ENCODE measurements at regions not wholly inside any gene's neighbourhood (a gene's known extent, or its start where the extent isn't known, plus 50 kb on each side); places are given as distances from the start of the nearest gene placed in this dataset.
"Not testable (repeated sequence)": the region's sequence is repeated elsewhere in the genome, so short reads cannot be mapped to it uniquely, and the experiment has no call there.

- Histone ChIP-seq H3K36me3 (ENCODE audit: control insufficient read depth, insufficient read depth, low read length) (no peaks in the 10 kb centered on the region), H3K4me3 (ENCODE audit: insufficient read depth, low read depth, low read length) (no peak overlapping the region), H3K4me1 (ENCODE audit: control insufficient read depth, insufficient read depth, low read length) (no peaks in the 10 kb centered on the region), H3K27me3 (ENCODE audit: control insufficient read depth, insufficient read depth, low read length, poor library complexity, severe bottlenecking) (no peaks in the 10 kb centered on the region), H3K9me3 (ENCODE audit: control insufficient read depth, low read length) (no peaks in the 10 kb centered on the region), H3K27ac (ENCODE audit: insufficient read depth, low read depth, low read length, poor library complexity, severe bottlenecking) (no peak overlapping the region)
- WGBS, 2 experiments, result 80 to 88% methylated on average over 1 of the region's 1 CpG
These were observed 683.6 kb downstream of the BCKDHB start for GRCh38 chr6:80789912-80790570.

DNA sequence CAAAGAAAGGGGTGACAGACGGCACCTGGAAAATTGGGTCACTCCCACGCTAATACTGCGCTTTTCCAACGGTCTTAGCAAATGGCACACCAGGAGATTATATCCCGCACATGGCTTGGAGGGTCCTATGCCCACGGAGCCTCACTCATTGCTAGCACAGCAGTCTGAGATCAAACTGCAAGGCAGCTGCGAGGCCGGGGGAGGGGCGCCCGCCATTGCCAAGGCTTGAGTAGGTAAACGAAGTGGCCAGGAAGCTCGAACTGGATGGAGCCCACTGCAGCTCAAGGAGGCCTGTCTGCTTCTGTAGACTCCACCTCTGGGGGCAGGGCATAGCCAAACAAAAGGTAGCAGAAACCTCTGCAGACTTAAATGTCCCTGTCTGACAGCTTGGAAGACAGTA lies 676.8 kb downstream of the BCKDHB start:
- not testable (repeated sequence) for H3K27ac ChIP-seq (ENCODE audit: insufficient read depth, low read depth, low read length, poor library complexity, severe bottlenecking); H3K9me3 ChIP-seq (ENCODE audit: control insufficient read depth, low read length)
- WGBS, 2 experiments, result 93 to 94% methylated on average over 12 of the region's 12 CpGs

GRCh38 chr6:80771941-80772340 lies 665.5 kb downstream of the BCKDHB start:
- H3K27ac ChIP-seq (ENCODE audit: insufficient read depth, low read depth, low read length, poor library complexity, severe bottlenecking), result no peak overlapping the region
- no peaks in the 10 kb centered on the region for H3K27me3 ChIP-seq (ENCODE audit: control insufficient read depth, insufficient read depth, low read length, poor library complexity, severe bottlenecking)
- H3K9me3 ChIP-seq (ENCODE audit: control insufficient read depth, low read length), result no peaks in the 10 kb centered on the region
- H3K36me3 ChIP-seq (ENCODE audit: control insufficient read depth, insufficient read depth, low read length), result no peaks in the 10 kb centered on the region
- no peak overlapping the region for H3K4me3 ChIP-seq (ENCODE audit: insufficient read depth, low read depth, low read length)
- 33 to 53% methylated on average over 1 of the region's 2 CpGs for WGBS, 2 experiments
- no peaks in the 10 kb centered on the region for H3K4me1 ChIP-seq (ENCODE audit: control insufficient read depth, insufficient read depth, low read length)

More for the DNA sequence above, 676.8 kb downstream of the BCKDHB start:
- H3K4me3 ChIP-seq (ENCODE audit: insufficient read depth, low read depth, low read length); H3K27me3 ChIP-seq (ENCODE audit: control insufficient read depth, insufficient read depth, low read length, poor library complexity, severe bottlenecking); H3K36me3 ChIP-seq (ENCODE audit: control insufficient read depth, insufficient read depth, low read length); H3K4me1 ChIP-seq (ENCODE audit: control insufficient read depth, insufficient read depth, low read length): not testable (repeated sequence)

DNA sequence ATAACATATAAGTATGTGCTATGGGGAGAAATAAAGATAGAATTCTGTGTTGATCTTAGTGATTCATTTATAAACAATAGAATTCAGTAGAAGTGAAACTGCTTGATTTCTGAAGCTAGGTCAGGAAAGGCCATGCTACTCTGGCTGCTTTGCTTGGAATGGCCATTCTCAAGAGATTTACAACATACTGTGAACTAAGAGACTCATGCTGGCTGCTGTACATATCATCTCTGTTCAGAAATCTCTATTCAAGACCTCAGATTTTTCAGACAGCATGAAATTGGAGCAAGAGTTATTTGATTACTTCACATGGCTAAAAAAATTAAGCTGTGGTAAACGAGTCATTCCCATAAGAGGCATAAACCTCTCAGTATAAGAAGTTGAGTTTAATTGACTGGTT lies 662.6 kb downstream of the BCKDHB start:
- H3K4me3 ChIP-seq (ENCODE audit: insufficient read depth, low read depth, low read length), result no peak overlapping the region
- H3K4me1 ChIP-seq (ENCODE audit: control insufficient read depth, insufficient read depth, low read length), result no peaks in the 10 kb centered on the region
- WGBS, 2 experiments, result 86 to 92% methylated on average over 1 of the region's 1 CpG
- no peak overlapping the region for H3K27ac ChIP-seq (ENCODE audit: insufficient read depth, low read depth, low read length, poor library complexity, severe bottlenecking)
- no peaks in the 10 kb centered on the region for H3K27me3 ChIP-seq (ENCODE audit: control insufficient read depth, insufficient read depth, low read length, poor library complexity, severe bottlenecking)
- H3K9me3 ChIP-seq (ENCODE audit: control insufficient read depth, low read length), result no peaks in the 10 kb centered on the region
- H3K36me3 ChIP-seq (ENCODE audit: control insufficient read depth, insufficient read depth, low read length), result no peaks in the 10 kb centered on the region

DNA sequence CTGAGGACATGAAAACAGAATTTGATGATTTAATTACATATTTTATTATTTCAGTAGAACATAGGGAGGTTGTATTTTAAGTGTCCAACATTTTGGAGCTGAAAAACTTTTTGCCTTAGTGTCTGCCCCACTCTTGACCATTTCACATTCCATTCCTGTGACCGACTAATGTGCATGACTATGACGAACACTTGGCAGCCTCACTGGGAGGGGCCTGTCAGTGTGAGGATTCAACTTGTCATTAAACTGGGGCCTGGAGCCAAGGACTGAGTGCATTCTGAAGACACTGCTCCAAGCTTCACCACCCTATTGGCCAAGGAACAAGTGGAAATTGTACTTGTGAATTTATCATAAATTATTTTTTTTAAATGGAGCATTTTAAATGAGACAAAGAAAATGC lies 661.3 kb downstream of the BCKDHB start:
- H3K4me1 ChIP-seq (ENCODE audit: control insufficient read depth, insufficient read depth, low read length), result no peaks in the 10 kb centered on the region

DNA sequence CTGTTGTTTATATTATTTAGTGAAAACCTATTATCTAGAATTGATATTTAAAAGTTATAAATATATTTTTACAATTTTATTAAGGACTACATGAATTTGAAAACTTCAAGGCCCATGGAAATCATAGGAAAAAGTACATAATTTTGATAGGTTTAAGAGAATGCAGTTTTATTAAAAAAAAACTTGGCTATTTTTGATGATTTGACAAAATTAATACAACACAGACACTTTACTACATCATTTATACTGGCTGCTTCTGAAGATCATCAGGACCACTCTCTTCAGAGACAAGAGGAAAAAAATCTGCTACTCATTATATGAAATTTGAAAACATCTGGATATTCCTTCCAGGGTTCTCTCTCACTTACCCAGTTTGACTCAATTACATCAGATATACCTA lies 637.7 kb downstream of the BCKDHB start:
- H3K27ac ChIP-seq (ENCODE audit: insufficient read depth, low read depth, low read length, poor library complexity, severe bottlenecking), result no peak overlapping the region
- no peak overlapping the region for H3K4me3 ChIP-seq (ENCODE audit: insufficient read depth, low read depth, low read length)
- H3K36me3 ChIP-seq (ENCODE audit: control insufficient read depth, insufficient read depth, low read length), result no peaks in the 10 kb centered on the region
- H3K27me3 ChIP-seq (ENCODE audit: control insufficient read depth, insufficient read depth, low read length, poor library complexity, severe bottlenecking), result no peaks in the 10 kb centered on the region
- no peaks in the 10 kb centered on the region for H3K9me3 ChIP-seq (ENCODE audit: control insufficient read depth, low read length)
- H3K4me1 ChIP-seq (ENCODE audit: control insufficient read depth, insufficient read depth, low read length), result no peaks in the 10 kb centered on the region

More for the DNA sequence above, 661.3 kb downstream of the BCKDHB start:
- Histone ChIP-seq H3K27ac (ENCODE audit: insufficient read depth, low read depth, low read length, poor library complexity, severe bottlenecking) (no peak overlapping the region), H3K9me3 (ENCODE audit: control insufficient read depth, low read length) (no peaks in the 10 kb centered on the region), H3K27me3 (ENCODE audit: control insufficient read depth, insufficient read depth, low read length, poor library complexity, severe bottlenecking) (no peaks in the 10 kb centered on the region), H3K36me3 (ENCODE audit: control insufficient read depth, insufficient read depth, low read length) (no peaks in the 10 kb centered on the region), H3K4me3 (ENCODE audit: insufficient read depth, low read depth, low read length) (no peak overlapping the region)
- whole genome bisulfite sequencing, 2 experiments, result 85 to 90% methylated on average over 2 of the region's 2 CpGs

- no peak overlapping the region for H3K4me3 ChIP-seq (ENCODE audit: insufficient read depth, low read depth, low read length)
- H3K36me3 ChIP-seq (ENCODE audit: control insufficient read depth, insufficient read depth, low read length), result no peaks in the 10 kb centered on the region
- WGBS, 2 experiments, result 60 to 64% methylated on average over 2 of the region's 2 CpGs
- H3K27ac ChIP-seq (ENCODE audit: insufficient read depth, low read depth, low read length, poor library complexity, severe bottlenecking), result no peak overlapping the region
- H3K27me3 ChIP-seq (ENCODE audit: control insufficient read depth, insufficient read depth, low read length, poor library complexity, severe bottlenecking), result no peaks in the 10 kb centered on the region
- no peaks in the 10 kb centered on the region for H3K9me3 ChIP-seq (ENCODE audit: control insufficient read depth, low read length)
- no peaks in the 10 kb centered on the region for H3K4me1 ChIP-seq (ENCODE audit: control insufficient read depth, insufficient read depth, low read length)
These were observed 636.0 kb downstream of the BCKDHB start for GRCh38 chr6:80742481-80742880.

DNA sequence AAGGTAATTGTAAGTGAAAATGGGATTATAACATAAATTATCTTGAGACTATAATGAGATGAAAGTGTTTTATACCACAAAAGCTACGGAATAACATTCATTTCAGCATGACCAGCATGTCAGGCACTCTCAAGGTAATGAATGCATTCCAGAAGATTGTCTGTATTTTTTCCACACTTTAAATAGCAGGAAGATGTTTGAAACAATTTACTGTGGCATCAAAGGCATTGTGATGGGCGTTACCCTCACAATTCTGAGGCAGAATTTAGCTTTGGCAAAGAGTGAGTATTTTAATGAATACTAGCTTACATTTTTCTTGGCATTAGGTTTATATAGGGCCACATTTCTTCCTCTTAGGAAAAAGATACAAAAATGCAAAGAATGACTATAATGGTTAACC lies 627.2 kb downstream of the BCKDHB start:
- Histone ChIP-seq H3K36me3 (ENCODE audit: control insufficient read depth, insufficient read depth, low read length) (no peaks in the 10 kb centered on the region), H3K4me3 (ENCODE audit: insufficient read depth, low read depth, low read length) (no peak overlapping the region), H3K27me3 (ENCODE audit: control insufficient read depth, insufficient read depth, low read length, poor library complexity, severe bottlenecking) (no peaks in the 10 kb centered on the region), H3K4me1 (ENCODE audit: control insufficient read depth, insufficient read depth, low read length) (no peaks in the 10 kb centered on the region), H3K9me3 (ENCODE audit: control insufficient read depth, low read length) (no peaks in the 10 kb centered on the region), H3K27ac (ENCODE audit: insufficient read depth, low read depth, low read length, poor library complexity, severe bottlenecking) (no peak overlapping the region)
- WGBS, 2 experiments, result 87 to 93% methylated on average over 2 of the region's 2 CpGs

GRCh38 chr6:80728830-80729229 lies 622.4 kb downstream of the BCKDHB start:
- Histone ChIP-seq H3K4me3 (ENCODE audit: insufficient read depth, low read depth, low read length) (no peak overlapping the region), H3K36me3 (ENCODE audit: control insufficient read depth, insufficient read depth, low read length) (no peaks in the 10 kb centered on the region), H3K27me3 (ENCODE audit: control insufficient read depth, insufficient read depth, low read length, poor library complexity, severe bottlenecking) (no peaks in the 10 kb centered on the region), H3K27ac (ENCODE audit: insufficient read depth, low read depth, low read length, poor library complexity, severe bottlenecking) (no peak overlapping the region), H3K4me1 (ENCODE audit: control insufficient read depth, insufficient read depth, low read length) (no peaks in the 10 kb centered on the region), H3K9me3 (ENCODE audit: control insufficient read depth, low read length) (no peaks in the 10 kb centered on the region)
- 86% methylated on average over 1 of the region's 1 CpG for WGBS, 2 experiments

DNA sequence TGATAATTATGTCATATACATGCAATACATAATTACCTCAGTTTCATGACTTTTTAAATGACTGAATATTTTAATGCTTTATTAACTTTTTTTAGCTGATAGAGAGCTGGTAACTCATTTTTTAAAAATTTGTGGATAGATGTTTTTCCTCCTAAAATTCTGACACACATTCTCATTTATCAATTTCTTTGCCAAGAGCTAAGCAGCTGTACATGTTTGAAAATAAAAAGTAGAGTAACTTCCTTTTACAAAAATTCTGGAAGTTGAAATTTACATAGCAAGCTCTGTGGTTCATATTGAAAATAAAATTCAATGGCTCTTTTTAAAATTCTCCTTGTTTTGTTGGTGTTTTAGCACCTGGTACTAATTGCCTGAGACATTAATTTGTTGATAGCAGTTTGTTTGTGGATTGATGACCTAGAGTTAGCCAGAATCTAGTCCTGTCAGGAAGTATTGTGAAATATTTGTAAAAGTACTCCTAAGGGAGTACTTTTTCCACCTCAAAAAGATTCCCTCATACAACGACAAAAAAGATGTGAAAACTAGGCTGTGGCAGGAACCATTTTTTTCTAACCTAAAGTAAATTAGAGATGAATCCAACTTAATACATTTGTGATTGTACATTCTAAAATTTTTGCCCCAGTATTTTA lies 621.8 kb downstream of the BCKDHB start:
- Histone ChIP-seq H3K36me3 (ENCODE audit: control insufficient read depth, insufficient read depth, low read length) (no peaks in the 10 kb centered on the region), H3K9me3 (ENCODE audit: control insufficient read depth, low read length) (no peaks in the 10 kb centered on the region), H3K4me1 (ENCODE audit: control insufficient read depth, insufficient read depth, low read length) (no peaks in the 10 kb centered on the region), H3K4me3 (ENCODE audit: insufficient read depth, low read depth, low read length) (no peak overlapping the region), H3K27me3 (ENCODE audit: control insufficient read depth, insufficient read depth, low read length, poor library complexity, severe bottlenecking) (no peaks in the 10 kb centered on the region), H3K27ac (ENCODE audit: insufficient read depth, low read depth, low read length, poor library complexity, severe bottlenecking) (no peak overlapping the region)
- WGBS, 2 experiments, result no CpG with 5 or more reads among the region's 1 CpG
